SU-DHL-6 (cell line): ENCODE measurements at regions not wholly inside any gene's neighbourhood (a gene's known extent, or its start where the extent isn't known, plus 50 kb on each side); places are given as distances from the start of the nearest gene placed in this dataset.
"Not testable (repeated sequence)": the region's sequence is repeated elsewhere in the genome, so short reads cannot be mapped to it uniquely, and the experiment has no call there.

Experiments used
- CTCF ChIP-seq: fragments of 200-600 bp; sonication (generic); IDR thresholded peaks from one replicate; pipeline ENCODE4 v1.5.1; 2017; ENCODE audit warnings: antibody characterized with exemption, mild to moderate bottlenecking, low read length, moderate library complexity; ENCODE audit not compliant: insufficient read depth, poor library complexity, severe bottlenecking
- EZH2phosphoT487 ChIP-seq: fragments of 200-600 bp; sonication (generic), shearing (Covaris generic); conservative IDR thresholded peaks from 2 replicates; pipeline ENCODE4 v1.6.1; 2018; ENCODE audit warnings: mild to moderate bottlenecking, antibody characterized with exemption, low read length, moderate library complexity, mixed read lengths

DNA sequence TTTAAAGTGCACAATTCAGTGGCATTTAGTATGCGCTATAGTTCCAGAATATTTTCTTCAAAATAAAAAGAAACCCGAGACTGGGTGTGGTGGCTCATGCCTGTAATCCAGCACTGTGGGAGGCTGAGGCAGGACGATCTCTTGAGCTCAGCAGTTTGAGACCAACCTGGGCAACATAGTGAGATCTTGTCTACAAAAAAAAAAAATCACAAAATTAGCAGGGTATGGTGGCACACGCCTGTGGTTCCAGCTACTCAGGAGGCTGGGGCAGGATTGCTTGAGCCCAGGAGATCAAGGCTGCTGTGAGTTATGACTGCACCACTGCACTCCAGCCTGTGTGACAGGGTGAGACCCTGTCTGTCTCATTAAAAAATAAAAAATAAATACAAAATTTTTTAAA, 1070.4 kb downstream of the RPIA start:
- not testable (repeated sequence) for TF ChIP-seq CTCF, EZH2phosphoT487
